GM19467 (cell line): ENCODE measurements at regions not wholly inside any gene's neighbourhood (a gene's known extent, or its start where the extent isn't known, plus 50 kb on each side); places are given as distances from the start of the nearest gene placed in this dataset.
A peak's percentile ranks its signal among the peaks of the same experiment; 100 is the strongest.
"Not testable (repeated sequence)": the region's sequence is repeated elsewhere in the genome, so short reads cannot be mapped to it uniquely, and the experiment has no call there.

ENCODE experiments used
- ATAC-seq: cut with Tn5 transposase; IDR thresholded peaks from one replicate; pipeline ENCODE4 v1.9.1; 2021; ENCODE audit warnings: mild to moderate bottlenecking, moderate library complexity; ENCODE audit not compliant: unreplicated experiment

DNA sequence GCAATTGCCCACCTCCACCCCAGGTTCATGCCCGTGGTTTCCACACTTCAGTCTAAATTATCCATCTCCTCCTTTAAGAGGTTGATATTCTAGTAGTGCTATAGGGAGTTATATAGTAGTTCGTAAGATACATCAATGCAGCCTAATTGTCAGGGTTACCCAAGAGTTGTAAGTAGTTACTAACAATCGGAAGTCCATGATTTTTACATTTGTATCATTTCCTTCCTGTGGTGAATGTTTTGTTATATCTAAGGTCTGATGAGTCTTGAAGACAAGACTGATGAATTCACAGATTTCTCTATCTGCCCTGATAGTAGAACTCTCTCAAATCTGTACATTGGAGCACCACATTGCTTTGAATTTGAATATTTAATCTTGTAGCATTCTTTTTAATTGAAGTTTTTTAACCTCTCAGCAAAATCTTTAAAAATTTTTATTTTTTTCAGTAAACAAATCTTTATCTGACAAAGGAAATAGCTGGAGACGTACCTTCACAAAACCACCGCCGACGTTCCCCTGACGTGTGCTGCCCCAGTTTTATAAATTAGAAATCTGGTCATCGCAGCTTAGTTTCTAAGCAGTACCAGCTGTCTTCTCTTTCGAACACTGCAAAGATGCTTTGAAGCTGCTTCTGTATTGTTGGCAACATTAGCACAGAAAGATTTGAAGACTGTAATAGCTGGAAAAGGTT is 264.5 kb downstream of the SOCS6 start:
- no peak for ATAC-seq

DNA sequence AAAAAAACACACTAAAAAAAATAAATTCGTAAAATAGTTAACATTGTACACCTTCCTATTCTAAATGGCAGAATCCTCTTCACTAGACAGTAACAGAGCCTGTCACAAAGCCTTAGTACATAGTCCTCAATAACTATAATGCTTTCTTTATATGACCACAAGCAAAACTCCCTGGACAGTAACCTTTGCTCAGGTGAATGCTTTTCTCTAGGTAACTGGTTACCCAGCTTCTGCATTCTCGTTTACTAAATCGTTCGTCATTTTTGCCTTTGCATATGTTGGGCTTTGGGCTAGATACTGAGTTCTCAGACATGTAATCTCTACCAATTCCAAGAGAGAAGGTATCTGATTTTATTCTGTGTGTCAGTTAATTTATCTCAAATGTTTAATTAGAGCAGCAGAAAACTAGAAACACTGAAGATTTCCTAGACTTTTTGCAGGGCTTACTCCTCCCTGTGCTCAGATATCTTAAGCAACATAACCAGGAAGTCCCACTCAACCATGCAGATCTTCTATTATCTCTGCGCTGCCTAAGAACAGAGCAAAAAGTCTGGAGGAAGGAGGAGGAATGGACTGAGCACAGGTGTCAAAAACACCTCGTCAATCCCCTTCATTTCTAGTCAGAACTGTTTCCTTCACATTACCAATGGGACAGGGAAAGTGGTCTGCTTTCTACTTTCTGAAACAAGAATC is 247.7 kb downstream of the SOCS6 start:
- no peak for ATAC-seq

DNA sequence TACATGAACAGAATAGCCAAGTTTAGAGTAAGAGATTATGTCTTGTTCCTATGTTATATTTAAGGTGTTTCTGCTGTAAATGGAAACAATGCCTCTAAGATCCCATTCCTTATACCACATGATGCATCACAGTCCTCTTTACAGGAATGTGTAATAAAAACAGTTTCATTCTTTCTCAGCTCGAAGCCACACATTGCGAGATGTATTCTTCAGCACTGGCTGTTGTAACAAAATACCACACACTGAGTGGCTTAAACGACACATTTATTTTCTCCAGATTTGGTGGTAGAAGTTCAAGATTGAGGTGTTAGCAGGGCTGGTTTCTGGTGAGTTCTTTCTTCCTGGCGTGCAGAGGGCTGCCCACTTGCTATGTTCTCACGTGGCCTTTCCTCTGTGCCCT is 246.2 kb downstream of the SOCS6 start:
- no peak for ATAC-seq

DNA sequence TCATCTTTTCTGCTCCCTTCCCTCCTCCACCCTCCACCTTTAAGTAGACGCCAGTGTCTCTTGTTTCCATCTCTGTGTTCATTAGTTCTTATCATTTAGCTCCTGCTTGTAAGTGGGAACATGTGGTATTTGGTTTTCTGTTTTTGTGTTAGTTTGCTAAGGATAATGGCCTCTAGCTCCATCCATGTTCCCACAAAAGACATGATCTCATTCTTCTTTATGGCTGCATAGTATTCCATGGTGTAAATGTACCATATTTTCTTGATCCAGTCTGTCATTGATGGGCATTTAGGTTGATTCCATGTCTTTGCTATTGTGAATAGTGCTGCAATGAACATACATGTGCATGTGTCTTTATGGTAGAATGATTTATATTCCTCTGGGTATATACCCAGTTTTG is 236.5 kb downstream of the SOCS6 start:
- ATAC-seq = not testable (repeated sequence)

DNA sequence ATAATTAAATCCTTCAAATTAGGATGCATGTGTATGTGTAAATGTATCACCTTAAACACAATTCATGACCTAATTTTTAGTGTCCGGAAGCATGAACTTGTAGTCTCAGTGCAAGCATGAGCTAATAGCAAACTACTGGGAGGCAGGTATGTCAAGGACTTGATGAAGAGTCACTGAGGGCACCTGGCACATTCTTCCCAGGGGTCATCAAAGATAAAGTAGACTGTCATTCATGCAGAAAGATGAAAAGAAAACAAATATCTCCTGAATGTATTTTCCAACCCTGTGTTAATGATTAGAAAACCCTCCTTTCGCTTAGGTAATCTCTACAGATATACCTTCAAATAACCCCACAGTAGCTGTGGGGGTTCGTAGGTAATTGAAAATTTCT is 234.9 kb downstream of the SOCS6 start:
- no peak for ATAC-seq

DNA sequence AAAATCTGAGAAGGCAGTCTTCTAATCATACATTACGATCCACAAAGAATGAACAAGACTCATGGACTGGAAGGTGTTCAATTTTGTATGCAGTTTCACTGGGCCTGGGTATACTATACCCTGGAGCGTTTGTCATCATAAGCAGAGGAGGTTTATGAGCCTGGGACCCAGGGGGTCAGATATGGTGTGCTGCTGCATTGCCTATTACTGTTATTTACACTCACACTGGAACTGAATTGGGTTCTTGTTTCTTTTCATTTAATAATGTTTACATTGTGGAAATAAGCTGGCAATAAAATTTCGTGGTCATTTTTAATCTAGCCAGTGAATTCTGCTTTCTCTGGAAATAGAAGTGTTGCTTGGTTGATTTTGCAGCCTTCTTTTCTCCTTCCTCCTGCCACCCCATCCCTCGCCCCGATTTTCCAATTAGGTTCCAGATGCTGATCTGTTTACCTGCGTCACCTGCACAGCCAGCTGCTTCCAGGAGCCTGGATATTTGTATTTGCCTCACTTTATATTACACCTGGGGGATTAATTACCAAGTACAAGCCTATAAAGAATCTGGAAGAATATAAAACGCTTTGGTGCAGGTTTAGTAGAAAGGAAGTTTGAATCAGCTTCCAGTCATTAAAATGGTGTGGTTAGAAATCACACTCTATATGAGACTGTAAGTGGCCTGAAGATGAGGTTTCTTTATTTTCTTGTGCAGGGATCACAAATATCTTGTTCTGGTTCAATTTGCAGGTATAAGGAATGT is 234.4 kb downstream of the SOCS6 start:
- no peak for ATAC-seq

DNA sequence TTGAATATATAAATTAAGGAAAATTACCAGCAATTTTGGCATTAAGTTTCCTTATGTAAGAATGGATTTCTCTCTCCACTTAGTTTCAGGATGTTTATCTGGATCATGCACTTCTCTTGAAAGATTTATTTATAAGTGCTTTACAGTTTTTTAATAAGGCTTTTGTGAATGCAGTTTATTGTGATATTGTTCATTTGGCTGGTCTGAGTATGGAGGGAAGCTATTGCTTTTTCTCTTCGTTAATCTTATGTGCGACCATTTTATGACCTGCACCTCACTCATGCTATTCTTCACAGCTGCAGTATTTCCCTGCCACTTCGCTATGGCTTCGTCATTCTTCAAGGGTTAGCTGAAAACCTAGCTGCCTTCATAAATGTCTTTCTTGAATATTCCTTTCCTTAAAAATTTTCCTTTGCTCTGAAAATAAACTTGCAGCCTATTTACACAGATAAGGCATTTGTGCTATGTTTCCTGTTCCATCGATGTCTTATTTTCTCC is 233.4 kb downstream of the SOCS6 start:
- no peak for ATAC-seq

DNA sequence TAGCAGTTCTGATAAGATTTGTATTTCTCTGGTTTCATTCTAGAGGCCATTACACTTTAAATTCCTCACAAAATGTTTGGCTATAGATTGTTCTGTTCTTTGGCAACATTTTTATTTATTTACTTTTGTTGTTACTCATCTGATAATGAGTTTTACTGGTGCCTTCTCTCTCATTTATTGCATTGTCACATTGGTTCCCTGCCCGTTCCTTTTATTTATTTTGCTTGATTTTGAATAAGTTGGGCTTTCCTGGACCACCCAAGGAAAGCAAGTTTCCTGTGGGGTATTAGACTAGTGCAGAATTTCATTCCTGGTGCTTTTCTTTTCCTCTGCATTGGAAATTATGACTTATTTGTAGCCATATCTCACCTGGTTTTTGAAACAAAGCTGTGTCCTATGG is 232.0 kb downstream of the SOCS6 start:
- ATAC-seq = no peak

DNA sequence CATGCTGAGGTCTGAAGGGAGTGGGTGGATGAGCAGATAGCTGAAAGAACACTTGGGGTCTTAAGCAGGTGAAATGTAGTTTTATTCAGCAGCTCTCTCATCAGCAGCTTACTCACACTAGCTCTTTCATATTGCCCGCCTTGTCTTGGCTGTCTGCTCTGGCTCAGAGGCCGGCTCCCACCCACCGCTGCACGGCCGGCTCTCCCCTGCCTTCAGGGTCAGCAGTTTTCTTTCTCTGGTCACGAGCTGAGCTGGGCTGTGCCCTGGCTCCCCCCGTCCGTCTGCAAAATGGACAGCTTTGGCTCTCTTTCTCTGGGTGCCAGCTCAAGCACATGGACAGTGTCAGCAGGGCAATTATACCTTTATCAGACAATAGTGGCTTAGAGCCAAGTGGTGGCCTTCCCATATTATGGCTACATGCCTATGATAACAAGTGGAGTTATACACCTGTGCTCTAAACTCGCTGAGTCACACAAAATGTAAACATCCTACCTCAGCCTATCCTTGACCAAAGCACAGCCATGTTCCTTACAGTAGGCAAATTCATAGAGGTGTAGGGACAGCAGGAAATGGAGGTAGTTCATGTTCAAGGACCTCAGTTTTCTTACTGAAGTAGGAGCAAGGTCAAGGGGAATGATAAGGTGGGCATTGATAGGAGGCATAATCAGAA is 224.8 kb downstream of the SOCS6 start:
- no peak for ATAC-seq

DNA sequence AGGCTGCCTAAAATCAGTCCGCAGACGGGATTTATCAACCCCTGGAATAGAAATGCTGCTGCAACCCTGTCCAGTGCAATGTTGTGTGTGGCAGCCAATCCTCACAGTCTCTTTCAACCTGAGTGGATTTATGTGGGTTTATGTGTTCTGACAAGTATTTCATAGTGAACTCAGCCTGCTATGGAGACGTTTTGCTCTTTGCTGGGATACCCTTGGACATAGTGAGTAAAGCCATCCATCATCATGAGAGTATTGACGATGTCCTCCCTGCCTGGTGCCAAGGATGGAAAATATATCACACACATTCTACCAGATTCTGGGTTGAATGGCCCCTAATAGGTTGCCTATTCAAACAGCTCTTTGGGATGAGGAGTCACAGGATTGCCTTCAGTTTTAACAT is 219.1 kb downstream of the SOCS6 start:
- no peak for ATAC-seq

DNA sequence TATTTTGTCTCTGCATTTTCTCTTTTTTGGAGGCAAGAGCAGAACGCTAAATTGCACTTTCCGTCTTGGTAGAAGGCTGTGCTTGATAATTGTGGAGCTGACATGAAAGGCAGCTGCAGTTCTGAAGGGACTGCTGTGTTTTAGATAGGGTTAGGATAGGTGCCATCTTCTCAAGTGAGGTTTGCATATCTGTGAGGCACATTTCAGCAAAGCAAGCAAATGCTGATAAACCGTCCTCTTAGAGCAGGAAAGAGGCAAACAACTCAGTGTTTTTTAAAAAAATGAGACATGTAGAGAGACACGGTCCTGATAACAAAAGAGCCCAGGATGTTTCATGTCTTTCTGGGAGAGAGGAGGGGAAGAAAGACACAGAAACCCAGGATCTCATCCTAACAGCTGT is 217.7 kb downstream of the SOCS6 start:
- ATAC-seq = no peak

DNA sequence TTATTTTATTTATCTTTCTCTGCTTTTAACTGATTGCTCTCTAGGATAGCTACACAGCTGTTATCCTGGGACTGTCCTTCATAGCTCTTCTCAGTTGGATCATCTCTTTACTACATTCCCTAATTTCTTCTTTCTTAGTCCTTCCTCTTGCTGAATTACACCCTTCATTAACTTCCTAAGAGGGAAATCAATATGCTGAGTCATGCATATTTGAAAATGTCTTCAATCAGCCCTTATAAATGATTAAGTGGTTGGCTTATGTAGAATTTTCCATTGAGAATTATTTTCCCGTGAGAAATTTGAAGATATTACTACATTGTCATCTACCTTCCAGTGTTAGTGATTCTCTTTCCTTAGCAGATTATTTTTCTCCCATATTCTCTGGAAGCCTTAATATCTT is 214.2 kb downstream of the SOCS6 start:
- ATAC-seq = no peak

DNA sequence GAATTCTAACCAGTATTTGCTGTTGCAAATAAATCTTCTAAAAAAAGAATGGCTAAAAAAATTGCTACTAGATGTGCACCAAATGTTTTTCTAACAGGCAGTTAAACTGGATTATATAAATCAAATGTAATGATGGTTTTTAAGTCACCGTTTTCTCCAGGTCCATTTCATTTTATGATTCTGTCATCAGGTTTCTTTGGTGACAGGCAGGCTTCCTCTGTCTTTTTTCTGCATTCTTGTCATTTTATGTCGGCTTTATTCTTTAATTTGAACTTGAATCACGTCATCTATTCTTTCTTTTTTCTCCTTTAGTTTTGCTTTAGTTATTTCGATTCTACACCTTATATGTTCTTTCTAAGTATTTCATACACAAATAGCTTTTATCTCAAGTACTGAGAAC is 212.5 kb downstream of the SOCS6 start:
- no peak for ATAC-seq

DNA sequence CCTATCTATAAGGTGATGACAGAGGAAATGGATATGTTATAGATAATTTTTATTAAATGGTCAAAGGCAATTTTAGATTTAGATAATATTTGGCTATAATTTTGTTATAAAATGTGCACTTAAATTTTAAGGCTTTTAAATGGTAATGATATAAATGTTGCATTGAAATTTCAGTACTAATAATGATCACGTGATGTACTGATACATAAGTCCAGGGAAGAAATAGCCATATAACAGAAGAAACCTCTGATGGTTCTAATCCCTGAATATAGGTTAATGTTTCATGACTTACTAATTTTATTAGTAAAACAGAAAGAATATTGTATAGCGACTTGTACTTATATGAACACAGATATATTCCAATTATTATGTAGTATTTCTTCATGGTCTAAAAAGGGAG is 211.9 kb downstream of the SOCS6 start:
- no peak for ATAC-seq

DNA sequence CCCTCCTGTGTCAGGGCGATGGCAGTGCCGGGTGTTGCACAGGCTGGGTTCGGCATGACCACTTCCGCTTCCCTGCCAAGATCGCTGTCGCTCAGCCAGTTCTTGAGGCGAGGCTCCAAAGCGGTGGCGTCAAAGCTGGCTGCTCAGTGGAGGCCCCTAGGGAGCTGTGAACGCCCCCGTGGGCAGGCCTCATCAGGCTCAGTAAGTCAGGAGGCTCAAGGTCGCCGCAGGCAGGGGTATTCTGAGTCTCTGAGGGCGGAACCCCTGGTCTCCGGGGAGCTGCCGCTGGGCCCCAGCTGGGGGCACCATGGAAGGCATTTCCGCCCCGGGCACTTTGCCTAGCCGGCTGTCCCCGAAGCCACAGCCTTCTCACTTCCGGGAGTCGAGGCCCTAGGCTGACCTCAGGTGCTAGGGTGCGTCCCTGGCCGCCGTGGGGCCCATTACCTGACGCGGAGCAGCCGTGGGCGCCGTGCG is 210.4 kb downstream of the SOCS6 start:
- no peak for ATAC-seq

DNA sequence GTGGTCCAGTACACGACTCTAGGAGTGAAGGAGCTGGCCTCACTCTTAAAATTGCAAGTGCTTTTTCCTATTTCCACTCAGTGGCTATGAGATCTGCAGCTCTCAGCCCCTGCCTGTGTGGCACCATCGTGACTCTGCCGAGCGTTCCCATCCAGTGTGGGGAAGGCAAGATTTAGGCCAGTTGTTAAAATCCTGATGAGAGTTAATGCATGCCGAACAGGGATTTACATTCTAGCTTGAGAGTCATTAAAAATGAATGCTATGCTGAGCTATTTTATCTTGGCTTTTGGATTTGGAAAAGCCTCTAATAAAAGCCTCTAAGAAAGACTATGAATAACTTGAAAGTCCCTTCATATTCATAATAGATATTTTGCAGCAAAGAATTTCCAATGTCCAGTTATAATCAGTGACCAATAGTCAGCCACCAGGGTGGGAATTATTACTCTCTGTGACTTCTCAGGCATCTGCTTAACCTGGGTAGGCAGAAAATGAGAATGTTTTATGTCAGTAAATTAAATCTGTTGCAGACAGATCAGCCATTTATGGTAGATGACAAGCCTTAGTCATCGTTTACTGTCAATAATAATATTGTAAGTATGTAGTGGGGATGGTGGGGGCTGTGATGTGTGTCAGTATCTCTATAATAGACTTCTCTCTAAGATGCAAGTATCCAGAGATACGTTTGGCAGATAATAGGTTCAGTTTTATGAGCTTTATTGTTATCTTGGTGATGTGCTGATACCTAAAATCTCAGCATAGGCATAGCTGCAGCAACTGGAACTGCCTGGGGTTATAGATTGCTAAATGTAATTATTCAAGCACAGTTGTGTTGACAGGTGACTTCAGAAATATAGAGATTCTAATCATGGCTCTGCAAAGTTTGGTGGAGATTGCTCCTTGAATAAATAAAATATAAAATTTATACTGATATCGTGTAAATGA is 207.8 kb downstream of the SOCS6 start:
- ATAC-seq = no peak

DNA sequence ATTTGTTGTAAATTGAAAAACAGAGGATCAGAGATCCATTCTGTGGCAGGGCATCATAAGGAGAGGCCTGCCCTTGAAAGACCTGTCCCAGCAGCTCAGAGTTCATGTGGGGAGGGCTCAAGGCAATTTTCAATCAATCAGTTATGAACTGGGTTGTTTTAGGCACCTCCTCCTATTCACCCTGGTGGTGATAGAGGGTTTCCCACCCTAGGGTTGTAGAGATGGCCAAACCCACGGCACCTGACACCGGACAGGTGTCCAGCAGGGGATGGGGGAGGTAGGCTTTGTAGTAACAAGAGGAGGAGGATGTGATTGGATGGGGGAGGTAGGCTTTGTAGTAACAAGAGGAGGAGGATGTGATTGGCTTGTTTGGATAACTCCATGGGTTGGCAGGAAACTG is 205.7 kb downstream of the SOCS6 start:
- ATAC-seq = no peak

DNA sequence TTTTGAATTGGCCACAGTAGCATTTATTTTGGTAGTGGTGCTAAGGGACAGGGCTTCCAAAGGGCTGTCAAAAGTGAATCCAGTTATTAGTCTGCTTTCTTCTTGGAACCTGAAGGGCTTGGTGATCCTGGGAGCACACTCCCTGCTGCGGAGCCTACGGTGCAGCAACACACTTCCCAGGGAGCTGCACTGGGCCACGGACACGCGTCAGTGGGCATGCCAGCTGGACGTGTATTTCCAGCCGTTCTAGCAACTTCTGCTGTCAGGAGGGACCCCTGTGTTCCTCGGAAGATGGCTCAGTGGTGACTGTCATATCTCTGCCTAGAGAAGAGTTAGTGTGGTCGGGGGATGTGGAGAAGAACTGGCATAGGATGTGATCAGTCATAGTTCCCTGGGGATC is 204.6 kb downstream of the SOCS6 start:
- ATAC-seq = no peak

DNA sequence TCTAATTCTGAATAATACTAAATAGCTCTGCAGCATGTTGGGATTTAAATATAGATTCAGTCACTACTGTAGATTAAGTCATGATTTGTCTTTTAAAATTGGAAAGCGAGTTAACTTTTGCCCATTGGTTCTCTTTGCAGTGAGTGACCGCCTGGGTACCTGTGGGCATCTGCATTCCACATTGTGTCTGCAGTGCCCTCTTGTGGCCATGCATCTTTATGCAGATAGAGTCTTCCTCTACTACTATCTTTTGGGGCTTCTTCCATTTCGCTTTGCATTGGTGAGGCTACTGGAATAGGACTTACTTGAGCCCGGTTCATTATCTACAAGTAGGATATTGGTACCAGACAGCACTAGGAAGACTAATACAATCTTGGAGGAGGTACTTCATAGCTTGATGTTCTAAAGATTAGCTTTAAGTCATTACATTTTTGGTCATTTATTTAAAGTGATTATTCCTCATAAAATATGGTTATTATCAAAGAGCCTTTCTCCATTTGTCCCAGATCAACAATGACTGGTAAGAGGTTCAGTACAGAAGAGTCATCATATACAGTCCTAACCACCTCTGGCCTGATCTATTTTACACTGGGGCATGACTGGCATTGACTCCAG is 203.0 kb downstream of the SOCS6 start:
- peak; percentile 94 for ATAC-seq
